ENCODE measurements at regions not wholly inside any gene's neighbourhood (a gene's known extent, or its start where the extent isn't known, plus 50 kb on each side); places are given as distances from the start of the nearest gene placed in this dataset.

- no peak for DNase-seq
Observed at GRCh38 chr3:55218577-55218976, 268.5 kb downstream of the WNT5A start.

GRCh38 chr3:55207744-55208143 lies 279.4 kb downstream of the WNT5A start:
- DNase-seq: no peak

- DNase-seq: peak; percentile 4 to 27
Observed at GRCh38 chr3:55205990-55206389, 278.1 kb upstream of the LRTM1 start.

GRCh38 chr3:55204417-55204816 lies 276.6 kb upstream of the LRTM1 start:
- DNase-seq: no peak

- no peak for DNase-seq
Observed at GRCh38 chr3:55203546-55203945, 275.7 kb upstream of the LRTM1 start.

GRCh38 chr3:55203006-55203405 lies 275.1 kb upstream of the LRTM1 start:
- no peak for DNase-seq

- no peak for DNase-seq
Observed at GRCh38 chr3:55202326-55202725, 274.5 kb upstream of the LRTM1 start.

GRCh38 chr3:55201779-55202178 lies 273.9 kb upstream of the LRTM1 start:
- DNase-seq: no peak

GRCh38 chr3:55200906-55201305 lies 273.0 kb upstream of the LRTM1 start:
- no peak for DNase-seq

- DNase-seq: no peak
Observed at GRCh38 chr3:55198554-55198953, 270.7 kb upstream of the LRTM1 start.

- DNase-seq: no peak
Observed at GRCh38 chr3:55197021-55197420, 269.2 kb upstream of the LRTM1 start.

GRCh38 chr3:55196495-55196894 lies 268.6 kb upstream of the LRTM1 start:
- no peak for DNase-seq

GRCh38 chr3:55194376-55194775 lies 266.5 kb upstream of the LRTM1 start:
- no peak for DNase-seq

GRCh38 chr3:55191911-55192775 lies 264.3 kb upstream of the LRTM1 start:
- no peak for DNase-seq

GRCh38 chr3:55190331-55190730 lies 262.5 kb upstream of the LRTM1 start:
- no peak for DNase-seq

GRCh38 chr3:55189359-55189801 lies 261.5 kb upstream of the LRTM1 start:
- DNase-seq: no peak

- DNase-seq: no peak
Observed at GRCh38 chr3:55185380-55185779, 257.5 kb upstream of the LRTM1 start.

GRCh38 chr3:55183201-55183600 lies 255.3 kb upstream of the LRTM1 start:
- DNase-seq: no peak

GRCh38 chr3:55180936-55181535 lies 253.2 kb upstream of the LRTM1 start:
- DNase-seq: peak in 1 of 2 experiments; percentile 4

- DNase-seq: no peak
Observed at GRCh38 chr3:55180161-55180560, 252.3 kb upstream of the LRTM1 start.

GRCh38 chr3:55178336-55178735 lies 250.5 kb upstream of the LRTM1 start:
- DNase-seq: no peak

GRCh38 chr3:55177749-55178148 lies 249.9 kb upstream of the LRTM1 start:
- no peak for DNase-seq

- DNase-seq: no peak
Observed at GRCh38 chr3:55175423-55175822, 247.6 kb upstream of the LRTM1 start.

- DNase-seq: no peak
Observed at GRCh38 chr3:55174747-55175146, 246.9 kb upstream of the LRTM1 start.

GRCh38 chr3:55173504-55173903 lies 245.6 kb upstream of the LRTM1 start:
- no peak for DNase-seq
